OCI-LY7 (cell line): ENCODE measurements at regions not wholly inside any gene's neighbourhood (a gene's known extent, or its start where the extent isn't known, plus 50 kb on each side); places are given as distances from the start of the nearest gene placed in this dataset.

ENCODE experiments used
- BruUV-seq: library from RNA; stranded (reverse); fragments of 400-500 nt; replicated peaks from 2 replicates; lab custom pipeline; 2021; lab: Mats Ljungman, UMichigan
- CTCF ChIA-PET: fragments of 300-600 bp; sonication (Branson Sonifier 250); formaldehyde crosslinking; loops from one replicate; lab custom pipeline; 2022; ENCODE audit warnings: antibody characterized with exemption; ENCODE audit not compliant: unreplicated experiment; lab: Charles Lee
- POLR2A ChIA-PET: fragments of 300-600 bp; sonication (Branson Sonifier 250); formaldehyde crosslinking; loops from one replicate; lab custom pipeline; 2022; ENCODE audit warnings: antibody characterized with exemption; lab: Charles Lee
- DNase-seq: peaks from one replicate; pipeline ENCODE4 v3.0.0-alpha.2; 2015; ENCODE audit warnings: low spot score
- H2AFZ ChIP-seq: fragments of 200-600 bp; sonication (generic), shearing (Covaris generic); 2 replicates; pipeline ENCODE4 v1.6.1; 2014; ENCODE audit warnings: mild to moderate bottlenecking, antibody characterized with exemption, low read length, moderate library complexity
- H3K27ac ChIP-seq: fragments of 200-600 bp; sonication (generic); 2 replicates; pipeline ENCODE4 v1.5.1; 2014; ENCODE audit warnings: mixed run types, low read depth, mild to moderate bottlenecking, moderate library complexity, low read length, inconsistent platforms; ENCODE audit not compliant: poor library complexity, severe bottlenecking
- H3K36me3 ChIP-seq: fragments of 200-600 bp; sonication (generic); 2 replicates; pipeline ENCODE4 v1.6.1; 2014; ENCODE audit warnings: mild to moderate bottlenecking, antibody characterized with exemption, low read length, moderate library complexity, mixed read lengths; ENCODE audit not compliant: insufficient read depth
- H3K4me1 ChIP-seq: fragments of 200-600 bp; sonication (generic); 2 replicates; pipeline ENCODE4 v1.5.1; 2014; ENCODE audit warnings: mild to moderate bottlenecking, low read length; ENCODE audit not compliant: insufficient read depth, poor library complexity, severe bottlenecking
- H3K4me2 ChIP-seq: fragments of 200-600 bp; sonication (generic); 2 replicates; pipeline ENCODE4 v1.6.1; 2014; ENCODE audit warnings: mild to moderate bottlenecking, low read length
- H3K4me3 ChIP-seq: fragments of 200-600 bp; sonication (generic); 2 replicates; pipeline ENCODE4 v1.5.1; 2014; ENCODE audit warnings: mild to moderate bottlenecking, low read depth, low read length; ENCODE audit not compliant: poor library complexity, severe bottlenecking
- H3K79me2 ChIP-seq: fragments of 200-600 bp; sonication (generic); 2 replicates; pipeline ENCODE4 v1.6.1; 2016; ENCODE audit warnings: low read depth, mild to moderate bottlenecking, low read length, moderate library complexity, mixed read lengths; ENCODE audit not compliant: insufficient read depth
- H3K9me2 ChIP-seq: fragments of 200-600 bp; sonication (generic); 2 replicates; pipeline ENCODE4 v1.6.1; 2016; ENCODE audit warnings: mild to moderate bottlenecking, low read length, mixed read lengths; ENCODE audit not compliant: insufficient read depth
- H3K9me3 ChIP-seq: fragments of 200-600 bp; sonication (generic); 2 replicates; pipeline ENCODE4 v1.6.1; 2014; ENCODE audit warnings: mild to moderate bottlenecking, mixed run types, low read length, mixed read lengths
- H4K20me1 ChIP-seq: fragments of 200-600 bp; sonication (generic); 2 replicates; pipeline ENCODE4 v1.6.1; 2014; ENCODE audit warnings: mild to moderate bottlenecking, antibody characterized with exemption, low read length, moderate library complexity, mixed read lengths; ENCODE audit not compliant: insufficient read depth
- CTCF ChIP-seq: fragments of 200-600 bp; sonication (generic); conservative IDR thresholded peaks from 2 replicates; pipeline ENCODE4 v1.5.1; 2014; ENCODE audit warnings: mild to moderate bottlenecking, antibody characterized with exemption, low read length, moderate library complexity, mixed read lengths
- EZH2phosphoT487 ChIP-seq: fragments of 200-600 bp; sonication (generic); IDR thresholded peaks from 2 replicates; pipeline ENCODE4 v1.6.1; 2018; ENCODE audit warnings: low read depth, borderline replicate concordance, mild to moderate bottlenecking, mixed run types, antibody characterized with exemption, low read length, moderate library complexity, mixed read lengths
- intact Hi-C: fragments of 100-400 bp; cut with micrococcal nuclease; formaldehyde crosslinking; loops from one replicate; pipeline ENCODE4 v1.10.0; 2022; ENCODE audit not compliant: unreplicated experiment

DNA sequence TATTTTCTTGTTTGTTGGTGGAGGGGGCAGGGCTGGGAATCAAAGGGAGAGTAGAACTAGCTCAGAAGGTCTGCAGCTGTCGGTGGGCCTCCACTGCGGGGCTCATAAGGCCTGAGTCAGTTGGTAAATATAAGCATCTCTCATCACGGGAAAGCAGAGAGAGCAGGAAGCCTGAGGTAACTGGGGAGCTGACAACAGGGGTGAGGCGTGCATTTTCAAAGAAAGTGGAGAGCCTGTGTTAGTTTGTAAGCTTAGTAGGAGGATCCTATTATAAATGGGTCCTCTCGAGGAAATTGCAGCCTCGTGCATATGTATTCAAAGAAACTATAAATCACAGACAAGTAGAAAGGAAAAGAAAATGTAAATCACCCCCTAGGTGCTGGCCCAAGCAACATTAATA is 221.0 kb upstream of the CDH13 start:
- H3K4me3 ChIP-seq: no peak overlapping the region
- TF ChIP-seq EZH2phosphoT487 (no peak), CTCF (no peak)
- DNase-seq: no peak
- no peaks in the 10 kb centered on the region for H3K79me2 ChIP-seq
- BruUV-seq: no TSS peak
- H4K20me1 ChIP-seq: no peaks in the 10 kb centered on the region
- intact Hi-C loops: no loop called here
- CTCF ChIA-PET: no interaction called here
- H3K36me3 ChIP-seq: no peaks in the 10 kb centered on the region
- no peaks in the 10 kb centered on the region for H3K9me2 ChIP-seq
- H3K4me1 ChIP-seq: no peaks in the 10 kb centered on the region
- POLR2A ChIA-PET: no interaction called here
- no peak overlapping the region for H3K4me2 ChIP-seq
- H3K9me3 ChIP-seq: no peaks in the 10 kb centered on the region
- H3K27ac ChIP-seq: no peak overlapping the region
- no peak overlapping the region for H2AFZ ChIP-seq

DNA sequence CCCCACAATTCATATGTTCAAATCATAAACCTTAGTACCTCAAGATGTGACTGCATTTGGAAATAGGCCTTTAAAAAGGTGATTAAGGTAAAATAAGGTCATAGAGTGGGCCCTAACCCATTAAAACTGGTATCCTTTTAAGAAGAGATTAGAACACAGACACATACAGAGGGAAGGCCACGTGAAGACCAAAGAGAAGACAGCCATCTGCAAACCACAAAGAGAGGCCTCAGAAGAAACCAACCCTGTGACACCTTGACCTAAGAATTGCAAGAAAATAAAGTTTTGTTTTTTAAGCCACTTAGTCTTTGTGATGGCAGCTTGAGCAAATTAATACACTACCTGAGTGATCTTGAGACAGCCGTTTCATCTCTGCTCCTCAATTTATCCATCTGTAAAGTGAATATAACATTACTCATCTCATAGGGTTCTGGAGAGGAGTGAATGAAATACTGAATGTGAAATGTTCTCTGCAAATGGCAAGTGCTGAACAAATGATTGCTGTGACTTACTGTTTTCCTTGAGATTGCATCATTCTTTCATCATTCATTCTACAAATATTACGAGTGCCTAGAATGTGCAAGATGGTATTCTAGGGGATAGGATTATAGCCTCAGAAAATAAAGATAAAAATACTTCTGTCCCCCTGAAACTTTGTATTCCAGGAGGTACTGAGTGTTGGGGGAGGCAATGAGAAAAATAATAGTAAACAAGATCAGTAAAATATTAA is 222.0 kb upstream of the CDH13 start:
- no peaks in the 10 kb centered on the region for H3K9me2 ChIP-seq
- ChIA-PET CTCF (no interaction called here), POLR2A (no interaction called here)
- DNase-seq: no peak
- BruUV-seq: no TSS peak
- H3K4me3 ChIP-seq: no peak overlapping the region
- H3K27ac ChIP-seq: no peak overlapping the region
- H3K4me1 ChIP-seq: no peaks in the 10 kb centered on the region
- H3K79me2 ChIP-seq: no peaks in the 10 kb centered on the region
- no peaks in the 10 kb centered on the region for H3K36me3 ChIP-seq
- intact Hi-C loops: no loop called here
- TF ChIP-seq EZH2phosphoT487 (no peak), CTCF (no peak)
- H4K20me1 ChIP-seq: no peaks in the 10 kb centered on the region
- H3K9me3 ChIP-seq: no peaks in the 10 kb centered on the region
- no peak overlapping the region for H2AFZ ChIP-seq
- no peak overlapping the region for H3K4me2 ChIP-seq

DNA sequence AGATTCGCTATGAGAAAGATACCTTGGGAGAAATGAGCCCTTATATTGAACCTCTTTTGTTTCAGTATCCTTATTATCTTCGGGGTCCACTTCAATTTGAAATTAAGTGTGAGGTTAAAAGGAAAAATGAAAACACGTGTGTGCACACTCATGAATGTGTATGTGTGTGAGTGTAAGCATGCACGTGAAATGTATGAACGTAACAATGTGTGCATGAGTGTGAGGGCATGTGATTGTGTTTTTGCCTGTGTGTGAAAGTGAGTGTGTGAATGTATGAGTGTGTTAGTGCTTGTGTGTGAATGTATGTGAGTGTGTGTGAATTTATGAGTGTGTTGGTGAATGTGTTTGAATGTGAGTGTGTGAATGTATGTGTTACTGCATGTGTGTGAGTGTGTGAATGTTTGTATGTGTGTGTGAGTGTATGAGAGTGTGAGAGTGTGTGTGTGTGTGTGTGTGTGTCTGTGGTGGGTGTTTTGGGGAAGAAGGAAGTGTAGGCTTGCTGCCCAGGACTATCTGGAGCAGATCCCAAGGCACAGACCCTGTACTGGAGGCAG is 224.0 kb upstream of the CDH13 start:
- no TSS peak for BruUV-seq
- H3K27ac ChIP-seq: no peak overlapping the region
- TF ChIP-seq EZH2phosphoT487: no peak
- TF ChIP-seq CTCF: no peak
- no peak overlapping the region for H2AFZ ChIP-seq
- H3K79me2 ChIP-seq: no peaks in the 10 kb centered on the region
- no peaks in the 10 kb centered on the region for H3K36me3 ChIP-seq
- no peak overlapping the region for H3K4me3 ChIP-seq
- no peaks in the 10 kb centered on the region for H4K20me1 ChIP-seq
- ChIA-PET CTCF (no interaction called here), POLR2A (no interaction called here)
- no peak overlapping the region for H3K4me2 ChIP-seq
- no peaks in the 10 kb centered on the region for H3K9me2 ChIP-seq
- no peak for DNase-seq
- intact Hi-C loops: no loop called here
- H3K4me1 ChIP-seq: no peaks in the 10 kb centered on the region
- H3K9me3 ChIP-seq: no peaks in the 10 kb centered on the region
